ENCODE measurements at regions not wholly inside any gene's neighbourhood (a gene's known extent, or its start where the extent isn't known, plus 50 kb on each side); places are given as distances from the start of the nearest gene placed in this dataset.

GRCh38 chr22:47765757-47766156, 1003.3 kb downstream of the TBC1D22A start:
- no peak for TF ChIP-seq POLR2A (IDR thresholded peaks at IDR 0.05)
- TF ChIP-seq CTCF (IDR thresholded peaks at IDR 0.05), result no peak

Data from adrenal gland (tissue), 5 donors.